ENCODE measurements at regions not wholly inside any gene's neighbourhood (a gene's known extent, or its start where the extent isn't known, plus 50 kb on each side); places are given as distances from the start of the nearest gene placed in this dataset.

GRCh38 chr13:39144941-39145533, 106.8 kb downstream of the NHLRC3 start:
- peak overlapping the region in 2 of 3 donors; percentile 21 to 37 for H3K4me3 ChIP-seq

GRCh38 chr13:39148513-39148961, 110.3 kb downstream of the NHLRC3 start:
- Histone ChIP-seq H3K27me3 (no peaks in the 10 kb centered on the region), H3K4me1 (no peaks in the 10 kb centered on the region), H3K27ac (peak overlapping the region in 1 of 2 donors; percentile 61), H3K36me3 (no peaks in the 10 kb centered on the region), H3K9me3 (peaks cover 0 to 4% of the 10 kb centered on the region in 2 donors), H3K4me3 (no peak overlapping the region)
- TF ChIP-seq POLR2A (IDR thresholded peaks at IDR 0.05) (no peak), POLR2AphosphoS5 (IDR thresholded peaks at IDR 0.05) (peak in 1 of 3 donors; percentile 26)
- intact Hi-C loops (cut with DNase I; ENCODE audit: low total_unique reads): no loop called here
- no peak for DNase-seq (ENCODE audit: low spot score in 2 of 2)

More at GRCh38 chr13:39144941-39145533, 106.8 kb downstream of the NHLRC3 start:
- Histone ChIP-seq H3K4me1 (no peaks in the 10 kb centered on the region), H3K9me3 (no peaks in the 10 kb centered on the region), H3K36me3 (no peaks in the 10 kb centered on the region), H3K27ac (peak overlapping the region in 1 of 2 donors; percentile 14), H3K27me3 (no peaks in the 10 kb centered on the region)
- intact Hi-C loops (cut with DNase I; ENCODE audit: low total_unique reads): no loop called here
- peak in 1 of 2 donors; percentile 43 for DNase-seq (ENCODE audit: low spot score in 2 of 2)
- TF ChIP-seq POLR2AphosphoS5 (IDR thresholded peaks at IDR 0.05) (peak in 1 of 3 donors; percentile 66), CTCF (IDR thresholded peaks at IDR 0.05) (peak; percentile 65 to 75 (median 69)), POLR2A (IDR thresholded peaks at IDR 0.05) (no peak)

- Histone ChIP-seq H3K9me3 (peaks cover 0 to 4% of the 10 kb centered on the region in 2 donors), H3K36me3 (no peaks in the 10 kb centered on the region), H3K4me3 (no peak overlapping the region), H3K4me1 (no peaks in the 10 kb centered on the region), H3K27me3 (no peaks in the 10 kb centered on the region), H3K27ac (no peak overlapping the region)
- intact Hi-C loops (cut with DNase I; ENCODE audit: low total_unique reads): no loop called here
- TF ChIP-seq POLR2AphosphoS5 (IDR thresholded peaks at IDR 0.05) (no peak), POLR2A (IDR thresholded peaks at IDR 0.05) (no peak)
- DNase-seq (ENCODE audit: low spot score in 2 of 2): no peak
These were observed 111.6 kb downstream of the NHLRC3 start for GRCh38 chr13:39149896-39150295.

GRCh38 chr13:39154041-39154440, 115.8 kb downstream of the NHLRC3 start:
- H3K9me3 ChIP-seq: peaks cover 0 to 4% of the 10 kb centered on the region in 2 donors
- TF ChIP-seq POLR2AphosphoS5 (IDR thresholded peaks at IDR 0.05): no peak
- no peak for TF ChIP-seq CTCF (IDR thresholded peaks at IDR 0.05)
- no peak for TF ChIP-seq POLR2A (IDR thresholded peaks at IDR 0.05)
- H3K4me3 ChIP-seq: no peak overlapping the region
- H3K4me1 ChIP-seq: no peaks in the 10 kb centered on the region
- intact Hi-C loops (cut with DNase I; ENCODE audit: low total_unique reads): no loop called here
- DNase-seq (ENCODE audit: low spot score in 2 of 2): no peak
- H3K36me3 ChIP-seq: no peaks in the 10 kb centered on the region
- H3K27me3 ChIP-seq: no peaks in the 10 kb centered on the region
- H3K27ac ChIP-seq: no peak overlapping the region

- Histone ChIP-seq H3K4me1 (no peaks in the 10 kb centered on the region), H3K9me3 (no peaks in the 10 kb centered on the region), H3K27me3 (no peaks in the 10 kb centered on the region), H3K36me3 (no peaks in the 10 kb centered on the region), H3K4me3 (no peak overlapping the region), H3K27ac (no peak overlapping the region)
- intact Hi-C loops (cut with DNase I; ENCODE audit: low total_unique reads): no loop called here
- TF ChIP-seq CTCF (IDR thresholded peaks at IDR 0.05) (no peak), POLR2A (IDR thresholded peaks at IDR 0.05) (no peak), POLR2AphosphoS5 (IDR thresholded peaks at IDR 0.05) (no peak)
- no peak for DNase-seq (ENCODE audit: low spot score in 2 of 2)
These were observed 121.1 kb downstream of the NHLRC3 start for GRCh38 chr13:39159393-39159792.

- intact Hi-C loops (cut with DNase I; ENCODE audit: low total_unique reads): no loop called here
- no peak overlapping the region for H3K4me3 ChIP-seq
- no peaks in the 10 kb centered on the region for H3K9me3 ChIP-seq
- H3K36me3 ChIP-seq: no peaks in the 10 kb centered on the region
- no peak overlapping the region for H3K27ac ChIP-seq
- TF ChIP-seq CTCF (IDR thresholded peaks at IDR 0.05): no peak
- TF ChIP-seq POLR2AphosphoS5 (IDR thresholded peaks at IDR 0.05): no peak
- TF ChIP-seq POLR2A (IDR thresholded peaks at IDR 0.05): no peak
- no peaks in the 10 kb centered on the region for H3K4me1 ChIP-seq
- no peak for DNase-seq (ENCODE audit: low spot score in 2 of 2)
- H3K27me3 ChIP-seq: no peaks in the 10 kb centered on the region
These were observed 121.7 kb downstream of the NHLRC3 start for GRCh38 chr13:39159846-39160370.

Data from breast epithelium (tissue), 4 donors.